NCI-H748 (cell line): ENCODE measurements at regions not wholly inside any gene's neighbourhood (a gene's known extent, or its start where the extent isn't known, plus 50 kb on each side); places are given as distances from the start of the nearest gene placed in this dataset.
A peak's percentile ranks its signal among the peaks of the same experiment; 100 is the strongest.

ENCODE experiments used
- DNase-seq: peaks from one replicate; lab custom pipeline; 2025; ENCODE audit not compliant: unreplicated experiment; lab: John Stamatoyannopoulos, UW

DNA sequence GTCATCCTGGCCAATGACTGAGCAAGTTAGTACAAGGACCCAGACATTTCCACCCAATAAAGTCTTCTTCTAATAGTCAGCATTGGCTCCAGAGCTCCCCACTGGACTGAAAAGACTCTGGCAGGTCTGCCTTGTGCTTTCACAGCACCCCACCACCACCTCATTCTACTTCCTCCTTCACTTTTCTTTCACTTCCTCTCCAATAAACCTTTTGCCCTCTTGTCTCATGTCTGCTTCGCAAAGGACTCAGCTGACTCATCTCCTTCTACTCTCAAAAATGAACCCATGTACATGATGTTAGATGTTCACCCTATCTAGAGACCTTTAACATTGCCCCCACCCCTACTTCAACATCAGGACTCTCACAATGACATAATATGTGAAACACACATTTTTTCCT lies 181.0 kb upstream of the PPP2R3A start:
- no peak for DNase-seq

DNA sequence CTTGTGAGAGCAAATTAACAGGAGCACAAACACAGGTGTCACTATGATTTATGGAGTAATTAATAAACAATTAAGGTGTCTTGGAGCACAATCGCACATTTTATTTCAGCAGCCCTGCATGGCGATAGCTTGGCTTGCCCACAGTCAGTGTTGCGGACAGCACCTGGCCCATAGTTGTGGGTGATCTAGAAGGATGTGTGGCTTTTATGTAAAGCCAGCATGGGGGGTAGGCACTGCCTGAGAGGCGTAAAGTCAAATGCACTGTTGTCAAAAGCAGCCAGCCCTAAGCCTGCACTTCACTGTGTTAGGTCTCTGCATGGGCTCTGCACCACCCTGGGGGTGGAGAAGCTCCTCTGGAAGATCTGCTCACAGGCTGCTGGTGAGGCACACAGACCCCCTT lies 177.4 kb upstream of the PPP2R3A start:
- DNase-seq = peak; percentile 46

GRCh38 chr3:135788978-135789377 lies 176.6 kb upstream of the PPP2R3A start:
- no peak for DNase-seq

DNA sequence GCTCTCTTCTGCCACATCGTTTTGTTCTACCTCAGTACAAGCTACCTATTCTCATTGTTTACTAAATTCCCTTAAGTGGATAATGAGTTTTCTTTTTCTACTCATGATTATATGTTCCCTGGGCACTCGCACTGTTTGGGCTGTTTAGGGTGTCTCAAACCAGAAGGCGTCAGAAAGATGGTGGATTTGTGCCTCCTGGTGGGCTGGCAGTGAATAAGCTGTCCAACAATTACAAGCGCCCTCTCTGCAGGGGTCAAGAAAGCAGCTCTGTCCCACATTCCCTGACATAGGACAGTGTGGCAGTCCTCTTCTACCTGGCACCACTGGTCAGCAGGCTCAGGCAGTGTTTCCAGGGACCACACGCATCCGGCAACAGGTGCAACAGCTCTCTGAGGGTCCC lies 173.4 kb upstream of the PPP2R3A start:
- peak; percentile 83 for DNase-seq

- no peak for DNase-seq
These were observed 172.6 kb upstream of the PPP2R3A start for GRCh38 chr3:135792858-135793475.

GRCh38 chr3:135800071-135800549 lies 165.4 kb upstream of the PPP2R3A start:
- no peak for DNase-seq

DNA sequence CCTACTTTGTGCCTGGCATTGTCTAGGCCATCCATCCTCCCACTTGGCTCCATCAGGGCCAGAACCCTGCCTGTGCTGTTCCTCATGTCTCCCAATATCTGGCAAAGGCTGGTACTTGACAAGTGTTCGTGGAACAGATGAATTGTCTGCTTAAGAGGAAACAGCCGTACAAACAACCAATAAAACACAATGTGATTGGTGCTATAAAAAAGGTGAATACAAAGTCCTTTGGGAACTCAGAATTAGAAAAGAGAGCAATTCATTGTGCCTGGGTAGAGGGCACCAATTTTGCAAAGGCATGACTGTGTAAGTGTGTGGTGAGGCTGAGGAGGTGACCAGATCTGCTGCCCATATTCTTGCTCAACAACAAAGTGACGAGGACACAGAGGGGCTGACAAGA lies 164.5 kb upstream of the PPP2R3A start:
- no peak for DNase-seq

GRCh38 chr3:135802171-135802570 lies 163.4 kb upstream of the PPP2R3A start:
- DNase-seq = no peak

DNA sequence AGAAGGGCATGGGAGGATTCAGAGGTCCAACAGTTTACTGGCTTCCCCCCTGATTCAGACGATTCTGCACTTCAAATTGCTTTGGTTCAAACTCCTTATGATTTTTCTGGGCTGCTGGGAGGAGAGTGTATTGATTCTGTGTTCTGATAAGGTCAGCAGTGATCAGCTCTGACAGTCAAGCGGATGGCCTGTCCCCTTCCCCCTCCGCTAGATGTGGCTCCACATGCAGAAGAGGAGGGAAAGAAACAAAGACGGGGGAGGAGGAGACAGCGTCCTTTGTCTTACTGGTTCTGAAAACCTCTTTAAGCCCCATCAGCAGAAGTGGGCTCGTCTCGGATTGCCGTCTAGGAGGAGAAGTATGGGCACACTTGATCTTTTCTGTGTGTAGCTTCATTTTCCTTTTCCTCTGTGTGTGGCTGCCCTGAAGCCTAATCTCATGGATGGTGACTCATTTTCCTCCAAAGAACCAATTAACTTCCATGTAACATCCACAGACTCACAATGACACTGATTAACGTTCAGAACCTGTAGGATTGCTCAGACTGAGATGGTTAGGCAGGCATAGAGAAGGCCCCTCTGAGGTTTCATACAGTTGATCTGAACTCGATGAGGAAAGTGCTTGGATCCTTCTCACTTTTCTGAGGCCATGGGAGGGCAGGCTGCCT lies 162.4 kb upstream of the PPP2R3A start:
- DNase-seq = no peak

DNA sequence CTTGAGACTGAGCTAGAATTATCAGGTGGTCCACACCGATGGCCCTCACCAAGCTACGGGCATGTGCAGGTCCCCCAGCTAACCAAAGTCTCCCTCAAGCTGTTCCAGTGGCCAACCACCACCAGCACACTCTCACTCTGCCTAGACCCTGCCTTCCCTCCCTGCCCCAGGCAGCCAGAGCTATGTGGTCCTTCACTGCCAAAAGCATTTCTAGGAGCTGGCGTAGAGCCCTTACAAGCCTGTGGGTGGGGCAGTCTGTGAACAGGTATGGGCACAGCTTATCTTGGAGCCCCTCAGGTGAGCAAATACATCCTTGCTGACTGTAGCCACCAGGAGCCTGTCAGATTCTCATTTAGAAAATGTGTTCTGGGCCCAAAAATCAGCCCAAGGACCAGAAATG lies 159.8 kb upstream of the PPP2R3A start:
- DNase-seq = no peak

DNA sequence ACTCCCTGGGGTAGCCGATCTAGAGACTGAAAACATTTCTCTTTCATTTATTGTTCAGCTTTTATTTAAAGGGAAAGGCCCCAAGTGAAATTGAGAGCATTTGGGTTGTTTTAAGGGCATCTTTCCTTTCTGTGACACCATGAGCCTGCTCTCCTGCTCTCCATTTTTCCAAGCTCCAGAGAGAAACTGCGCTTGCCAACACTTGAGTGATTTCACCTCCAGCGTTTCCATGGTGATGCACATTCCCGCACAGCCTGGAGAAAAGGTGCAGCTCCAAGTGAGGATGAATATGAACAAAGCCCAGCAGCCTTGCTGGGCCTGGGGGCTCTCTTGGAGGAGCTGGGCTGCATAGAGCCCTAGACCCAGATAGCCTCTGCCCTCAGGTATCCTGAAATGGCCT lies 159.2 kb upstream of the PPP2R3A start:
- DNase-seq = peak; percentile 15

GRCh38 chr3:135807879-135808278 lies 157.6 kb upstream of the PPP2R3A start:
- DNase-seq = no peak

DNA sequence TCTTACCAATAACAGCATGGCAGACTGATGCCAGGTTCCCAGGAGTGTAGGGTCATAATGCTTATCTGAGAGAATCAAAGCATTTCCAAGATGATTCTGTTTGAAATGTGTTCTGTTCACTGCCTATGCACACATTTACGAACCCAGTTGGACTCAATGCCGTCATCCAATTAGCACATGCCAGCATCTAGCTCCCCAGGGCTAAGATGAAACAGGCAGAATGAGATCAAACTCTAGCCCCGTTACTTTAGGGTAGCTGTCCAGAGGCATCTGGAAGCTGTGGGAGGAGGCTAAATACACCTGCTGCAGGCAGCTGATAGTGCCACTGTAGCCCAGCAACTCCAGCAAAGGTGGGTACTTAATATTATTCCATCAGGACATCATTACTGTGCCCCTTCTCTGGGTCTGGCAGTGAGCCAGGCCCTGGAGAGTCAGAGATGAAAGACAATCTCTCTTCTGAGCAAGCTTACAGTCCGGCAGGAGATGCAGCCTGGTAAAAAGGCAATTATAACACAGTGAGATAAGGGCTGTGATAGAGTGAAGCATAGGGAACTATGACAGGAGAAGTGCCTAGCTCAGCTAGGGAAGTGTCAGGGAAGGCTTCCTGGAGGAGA lies 156.4 kb upstream of the PPP2R3A start:
- DNase-seq = peak; percentile 80

DNA sequence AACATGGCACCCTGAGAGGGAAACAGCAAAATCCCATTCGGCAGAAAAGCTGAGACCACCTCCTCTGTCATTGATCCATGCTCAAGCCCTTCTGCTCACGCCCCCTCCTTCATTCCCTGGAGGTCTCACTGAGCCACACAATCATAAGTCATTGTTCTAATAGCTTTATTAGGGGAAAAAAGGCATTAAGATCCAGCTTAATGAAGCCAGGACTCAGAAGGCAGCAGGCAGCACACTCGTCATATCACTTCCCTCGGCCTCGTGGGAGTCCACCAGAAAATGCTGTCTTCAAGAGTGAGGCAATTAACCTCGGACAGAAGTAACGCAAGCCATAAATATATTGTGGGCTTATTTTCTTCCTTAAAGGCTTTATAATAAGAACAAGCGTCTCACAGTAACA lies 153.9 kb upstream of the PPP2R3A start:
- DNase-seq = no peak

DNA sequence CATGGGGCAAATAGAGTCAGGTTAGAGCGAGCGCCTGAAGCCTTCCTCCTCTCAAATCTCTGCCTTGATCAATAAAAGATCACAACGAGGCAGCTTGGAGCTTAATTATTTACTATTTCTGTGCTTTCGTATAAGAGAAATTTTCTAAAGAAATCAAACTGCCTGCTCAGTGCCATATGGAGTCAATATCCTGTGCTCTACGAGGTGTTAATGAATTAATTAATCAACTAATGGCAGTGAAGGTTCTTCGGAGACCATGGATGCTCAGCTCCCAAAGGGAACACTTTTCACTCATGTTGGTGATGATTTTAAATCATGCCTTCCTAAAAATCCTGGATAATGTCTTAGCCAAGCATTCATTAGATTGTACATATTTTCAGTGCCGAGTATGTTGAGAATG lies 153.5 kb upstream of the PPP2R3A start:
- no peak for DNase-seq

DNA sequence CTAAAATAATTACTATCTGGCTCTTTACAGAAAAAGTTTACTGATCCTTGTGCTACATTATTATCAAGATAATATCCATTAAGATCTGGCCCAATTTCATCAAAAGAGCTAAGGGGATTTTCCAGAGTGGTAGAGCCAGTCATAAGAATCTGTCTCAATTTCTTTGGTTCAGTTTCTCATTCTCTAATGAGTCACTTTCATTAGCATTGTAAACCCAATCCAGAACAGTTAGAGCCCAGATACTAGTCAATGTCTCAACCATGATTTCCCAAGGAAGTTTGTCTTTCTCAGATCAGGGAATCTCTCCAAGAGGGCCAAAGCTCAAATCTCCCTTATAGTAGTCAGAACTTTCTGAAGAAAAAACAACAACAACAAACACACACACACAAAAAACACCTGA lies 131.1 kb upstream of the PPP2R3A start:
- no peak for DNase-seq

- no peak for DNase-seq
These were observed 127.4 kb upstream of the PPP2R3A start for GRCh38 chr3:135837977-135838631.

- DNase-seq = no peak
These were observed 125.1 kb upstream of the PPP2R3A start for GRCh38 chr3:135840436-135840835.

- DNase-seq = no peak
These were observed 121.1 kb upstream of the PPP2R3A start for GRCh38 chr3:135844386-135844785.

DNA sequence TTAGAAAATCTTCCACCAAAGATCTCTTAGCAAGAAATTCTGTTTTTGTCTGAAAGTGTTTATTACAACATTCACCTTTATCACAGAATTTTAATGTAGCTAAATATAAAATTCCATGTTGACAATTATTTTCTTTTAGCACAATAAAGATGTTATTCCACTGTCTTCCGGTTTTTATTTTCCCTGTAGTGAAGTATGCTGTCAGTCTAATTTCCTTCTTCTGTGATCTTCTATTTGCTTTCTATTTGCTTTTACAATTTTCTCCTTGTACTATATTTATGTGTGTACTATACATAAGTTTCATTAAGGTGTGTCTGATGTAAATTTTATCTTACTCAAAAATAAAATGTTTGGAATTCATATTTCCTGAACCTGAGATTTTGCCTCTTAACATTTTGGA lies 117.5 kb upstream of the PPP2R3A start:
- no peak for DNase-seq

GRCh38 chr3:135849827-135850226 lies 115.7 kb upstream of the PPP2R3A start:
- no peak for DNase-seq
